ENCODE measurements at regions not wholly inside any gene's neighbourhood (a gene's known extent, or its start where the extent isn't known, plus 50 kb on each side); places are given as distances from the start of the nearest gene placed in this dataset.

- no peak for DNase-seq
Measured at GRCh38 chr7:47040795-47041347, 541.0 kb downstream of the TNS3 start.

- no peak for DNase-seq
Measured at GRCh38 chr7:47039904-47040303, 542.0 kb downstream of the TNS3 start.

GRCh38 chr7:47039089-47039648 is 542.7 kb downstream of the TNS3 start:
- no peak for DNase-seq

GRCh38 chr7:47038621-47039020 is 543.3 kb downstream of the TNS3 start:
- no peak for DNase-seq

GRCh38 chr7:47037607-47038006 is 544.3 kb downstream of the TNS3 start:
- no peak for DNase-seq

- no peak for DNase-seq
Measured at GRCh38 chr7:47036909-47037308, 545.0 kb downstream of the TNS3 start.

GRCh38 chr7:47035522-47035921 is 546.4 kb downstream of the TNS3 start:
- no peak for DNase-seq

- no peak for DNase-seq
Measured at GRCh38 chr7:47034180-47034579, 547.7 kb downstream of the TNS3 start.

- no peak for DNase-seq
Measured at GRCh38 chr7:47032536-47032908, 549.4 kb downstream of the TNS3 start.

- no peak for DNase-seq
Measured at GRCh38 chr7:47031786-47032535, 550.0 kb downstream of the TNS3 start.

- no peak for DNase-seq
Measured at GRCh38 chr7:47028284-47028683, 553.6 kb downstream of the TNS3 start.

GRCh38 chr7:47027695-47028240 is 554.1 kb downstream of the TNS3 start:
- DNase-seq: no peak

- no peak for DNase-seq
Measured at GRCh38 chr7:47026780-47027361, 555.0 kb downstream of the TNS3 start.

- DNase-seq: no peak
Measured at GRCh38 chr7:47024991-47025390, 556.9 kb downstream of the TNS3 start.

- no peak for DNase-seq
Measured at GRCh38 chr7:47008461-47008860, 573.5 kb downstream of the TNS3 start.

- no peak for DNase-seq
Measured at GRCh38 chr7:47007471-47007870, 574.4 kb downstream of the TNS3 start.

GRCh38 chr7:47000561-47000960 is 581.4 kb downstream of the TNS3 start:
- DNase-seq: no peak

- DNase-seq: no peak
Measured at GRCh38 chr7:46999866-47000265, 582.0 kb downstream of the TNS3 start.

- no peak for DNase-seq
Measured at GRCh38 chr7:46996972-46997371, 584.9 kb downstream of the TNS3 start.

- no peak for DNase-seq
Measured at GRCh38 chr7:46993396-46993795, 588.5 kb downstream of the TNS3 start.

GRCh38 chr7:46990761-46991160 is 591.1 kb downstream of the TNS3 start:
- DNase-seq: no peak

- DNase-seq: no peak
Measured at GRCh38 chr7:46989247-46989646, 592.7 kb downstream of the TNS3 start.

- no peak for DNase-seq
Measured at GRCh38 chr7:46982928-46983327, 599.0 kb downstream of the TNS3 start.

GRCh38 chr7:46979439-46979838 is 602.5 kb downstream of the TNS3 start:
- no peak for DNase-seq
